ENCODE measurements at regions not wholly inside any gene's neighbourhood (a gene's known extent, or its start where the extent isn't known, plus 50 kb on each side); places are given as distances from the start of the nearest gene placed in this dataset.

GRCh38 chr3:153232851-153233271, 70.8 kb downstream of the RAP2B start:
- TF ChIP-seq CTCF (IDR thresholded peaks at IDR 0.05; ENCODE audit: low read depth, low read length) (no peak), EZH2phosphoT487 (IDR thresholded peaks at IDR 0.05; ENCODE audit: low read depth) (no peak)
